Activated T-cell treated with anti-CD3 and anti-CD28 coated beads, Interleukin-2, amount 50 U/mL, for 4 hours (primary cell): ENCODE measurements at regions not wholly inside any gene's neighbourhood (a gene's known extent, or its start where the extent isn't known, plus 50 kb on each side); places are given as distances from the start of the nearest gene placed in this dataset.
"Not testable (repeated sequence)": the region's sequence is repeated elsewhere in the genome, so short reads cannot be mapped to it uniquely, and the experiment has no call there.

Experiments
- ATAC-seq, 2 donors: fragments of 200-7000 bp; cut with Tn5 transposase; one replicate each; pipeline ENCODE4 v1.10.0; 2021
- DNase-seq: peaks from one replicate; pipeline ENCODE4 v3.0.0-alpha.2; 2020
- H3K27me3 Mint-ChIP-seq: one replicate; pipeline ENCODE4 v1.8.0; 2021; ENCODE audit warnings: low read depth, mixed read lengths
- H3K36me3 Mint-ChIP-seq: one replicate; pipeline ENCODE4 v1.8.0; 2022; ENCODE audit warnings: mixed read lengths; ENCODE audit not compliant: insufficient read depth
- H3K4me1 Mint-ChIP-seq: one replicate; pipeline ENCODE4 v1.8.0; 2021; ENCODE audit warnings: low read depth, mixed read lengths
- H3K4me3 Mint-ChIP-seq: one replicate; pipeline ENCODE4 v1.8.0; 2021; ENCODE audit warnings: mild to moderate bottlenecking, moderate library complexity, mixed read lengths
- H3K9me3 Mint-ChIP-seq: one replicate; pipeline ENCODE4 v1.8.0; 2021; ENCODE audit warnings: mixed read lengths

DNA sequence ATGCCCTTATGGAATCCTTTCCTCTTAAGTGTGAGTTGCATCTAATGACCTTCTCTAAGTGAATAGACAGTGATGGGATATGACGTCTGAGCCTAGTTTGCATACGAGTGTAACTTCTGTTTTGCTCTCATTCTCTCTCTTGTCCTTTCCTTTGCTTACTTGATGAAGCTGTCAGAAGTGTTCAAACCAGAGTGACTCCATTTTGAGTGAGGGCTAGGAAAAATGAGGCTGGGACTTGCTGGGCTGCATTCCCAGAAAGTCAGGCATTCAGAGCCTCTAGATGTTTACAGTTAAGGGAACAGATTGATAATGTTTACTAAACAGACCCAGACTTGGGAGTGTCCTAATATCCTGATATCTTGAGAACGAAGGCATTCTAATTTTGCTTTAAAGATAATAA lies 311.2 kb upstream of the SOX4 start:
- H3K4me1 Mint-ChIP-seq, H3K36me3 Mint-ChIP-seq, H3K4me3 Mint-ChIP-seq, H3K27me3 Mint-ChIP-seq, ATAC-seq, H3K9me3 Mint-ChIP-seq, DNase-seq: not testable (repeated sequence)

DNA sequence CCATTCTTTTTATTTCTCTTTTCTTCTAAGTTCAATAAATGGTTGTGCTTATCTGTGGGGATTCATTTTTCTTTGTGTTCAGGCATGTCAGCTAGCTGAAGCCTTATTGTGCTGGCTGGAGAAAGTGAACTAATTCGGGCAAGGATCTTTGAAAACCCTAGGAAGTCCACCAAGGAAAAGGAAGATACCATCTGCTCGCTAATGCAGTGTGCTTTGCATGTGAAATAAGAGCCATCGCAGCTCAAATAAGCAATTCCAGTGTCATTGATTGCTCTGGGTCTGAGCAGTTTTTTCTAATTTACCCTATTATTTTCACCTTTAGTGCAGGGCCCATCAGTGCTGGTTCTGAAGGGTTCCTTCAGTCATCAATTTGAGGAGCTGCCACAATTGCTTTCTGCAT lies 309.4 kb upstream of the SOX4 start:
- H3K9me3 Mint-ChIP-seq = no peaks in the 10 kb centered on the region
- no peaks in the 10 kb centered on the region for H3K36me3 Mint-ChIP-seq
- no peaks in the 10 kb centered on the region for H3K4me1 Mint-ChIP-seq
- H3K27me3 Mint-ChIP-seq = peaks cover 6% of the 10 kb centered on the region
- no peak overlapping the region for H3K4me3 Mint-ChIP-seq
- DNase-seq (no peak), ATAC-seq (no peak)

DNA sequence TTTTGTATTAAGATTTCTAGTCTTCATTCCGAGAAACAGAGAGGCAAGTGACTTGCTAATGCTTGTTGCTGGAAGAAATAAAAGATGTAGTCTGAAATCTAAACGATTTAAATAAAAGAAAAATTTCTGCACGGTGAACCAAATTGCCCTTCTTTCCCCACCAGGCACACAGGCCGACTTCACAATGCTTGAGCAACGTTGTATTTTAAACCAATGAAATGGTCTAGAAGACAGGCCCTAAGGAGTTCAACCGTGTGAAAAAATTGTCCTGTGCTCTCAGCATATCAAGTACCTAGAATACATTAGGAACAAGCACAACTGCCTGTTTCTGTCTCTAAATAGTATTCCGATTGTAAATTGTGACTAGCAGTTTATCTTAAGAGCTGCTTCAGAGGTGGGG lies 308.8 kb upstream of the SOX4 start:
- ATAC-seq (no peak), DNase-seq (no peak)
- no peak overlapping the region for H3K4me3 Mint-ChIP-seq
- no peaks in the 10 kb centered on the region for H3K9me3 Mint-ChIP-seq
- H3K36me3 Mint-ChIP-seq = no peaks in the 10 kb centered on the region
- H3K27me3 Mint-ChIP-seq = peaks cover 6% of the 10 kb centered on the region
- no peaks in the 10 kb centered on the region for H3K4me1 Mint-ChIP-seq

DNA sequence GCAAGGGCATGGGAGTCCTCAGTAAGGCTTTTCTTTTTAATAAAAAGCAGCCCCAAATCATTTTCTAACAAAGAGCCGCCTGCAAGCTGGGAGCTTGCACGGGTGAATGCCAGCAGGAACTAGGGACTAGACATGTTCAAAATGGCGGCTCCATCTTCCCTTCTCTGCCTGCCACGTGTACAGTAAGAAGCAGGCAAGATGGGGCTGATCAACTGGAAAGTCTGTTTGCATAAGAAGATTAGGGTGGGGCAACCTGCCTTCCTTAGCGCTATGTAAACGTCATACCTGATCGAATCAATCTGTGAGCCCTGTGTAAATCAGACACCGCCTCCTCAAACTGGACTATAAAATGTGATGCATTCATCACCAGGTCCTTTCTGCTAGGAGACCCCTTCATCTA lies 299.4 kb upstream of the SOX4 start:
- no peak for DNase-seq
- Mint-ChIP-seq H3K9me3 (no peaks in the 10 kb centered on the region), H3K4me3 (no peak overlapping the region), H3K4me1 (no peaks in the 10 kb centered on the region), H3K27me3 (peaks cover 17% of the 10 kb centered on the region), H3K36me3 (no peaks in the 10 kb centered on the region)
- no peak for ATAC-seq

DNA sequence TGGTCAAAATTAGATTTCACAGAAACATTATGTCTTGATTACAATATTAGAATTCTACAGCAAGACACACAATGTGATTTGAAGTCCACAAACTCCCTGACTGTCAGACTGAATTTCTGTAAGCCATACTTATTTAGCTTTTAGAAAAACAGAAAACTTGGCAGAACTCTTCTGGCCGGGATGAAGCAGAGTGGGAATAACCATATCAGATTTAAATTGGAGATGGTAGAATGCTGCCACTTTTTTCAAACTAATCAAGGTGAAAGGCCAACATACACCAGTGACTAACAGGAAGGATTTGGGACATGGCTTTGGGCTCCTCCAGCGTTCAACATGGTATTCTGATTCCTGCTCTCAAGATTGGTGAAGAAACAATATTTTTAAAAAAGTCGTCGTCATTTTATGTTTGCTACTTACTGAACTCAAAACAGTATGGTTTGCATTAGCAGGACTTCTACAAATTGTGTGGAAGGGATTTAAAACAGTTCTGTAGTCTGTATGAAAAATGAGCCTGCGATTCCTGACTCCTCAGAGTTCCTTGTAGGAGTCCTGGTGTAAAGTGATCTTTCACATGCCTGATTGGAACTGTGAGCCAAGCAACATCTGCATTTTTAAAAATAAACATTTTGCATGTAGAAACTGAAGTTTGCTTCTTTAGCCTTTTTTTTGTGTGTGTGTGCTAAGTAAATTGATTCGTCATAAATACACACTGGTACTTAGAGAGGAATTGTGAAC lies 297.9 kb upstream of the SOX4 start:
- Mint-ChIP-seq H3K4me3 (no peak overlapping the region), H3K36me3 (no peaks in the 10 kb centered on the region), H3K27me3 (peaks cover 17% of the 10 kb centered on the region), H3K4me1 (no peaks in the 10 kb centered on the region), H3K9me3 (peaks cover 2% of the 10 kb centered on the region)
- DNase-seq = no peak
- no peak for ATAC-seq

DNA sequence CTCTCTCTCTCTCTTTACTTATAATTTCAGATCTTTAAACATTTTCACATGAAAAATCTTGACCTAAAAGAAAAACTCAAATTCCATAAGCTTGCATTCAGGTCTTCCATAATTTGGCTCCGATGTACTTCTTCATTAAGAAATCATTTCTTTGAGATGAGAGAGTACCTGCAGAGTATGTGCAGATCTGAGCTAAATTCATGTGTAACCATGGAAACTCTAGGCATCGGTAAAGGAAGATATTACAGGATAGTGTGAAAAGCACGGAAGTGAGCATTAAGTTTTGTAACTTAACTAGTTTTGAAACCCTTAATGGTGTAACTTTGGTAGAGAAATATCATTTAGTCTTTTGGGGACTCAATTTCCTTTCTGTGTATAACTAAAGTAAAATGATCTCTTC lies 295.9 kb upstream of the SOX4 start:
- peaks cover 2% of the 10 kb centered on the region for H3K9me3 Mint-ChIP-seq
- no peak for ATAC-seq
- peaks cover 17% of the 10 kb centered on the region for H3K27me3 Mint-ChIP-seq
- no peak for DNase-seq
- no peaks in the 10 kb centered on the region for H3K4me1 Mint-ChIP-seq
- H3K4me3 Mint-ChIP-seq = no peak overlapping the region
- no peaks in the 10 kb centered on the region for H3K36me3 Mint-ChIP-seq

DNA sequence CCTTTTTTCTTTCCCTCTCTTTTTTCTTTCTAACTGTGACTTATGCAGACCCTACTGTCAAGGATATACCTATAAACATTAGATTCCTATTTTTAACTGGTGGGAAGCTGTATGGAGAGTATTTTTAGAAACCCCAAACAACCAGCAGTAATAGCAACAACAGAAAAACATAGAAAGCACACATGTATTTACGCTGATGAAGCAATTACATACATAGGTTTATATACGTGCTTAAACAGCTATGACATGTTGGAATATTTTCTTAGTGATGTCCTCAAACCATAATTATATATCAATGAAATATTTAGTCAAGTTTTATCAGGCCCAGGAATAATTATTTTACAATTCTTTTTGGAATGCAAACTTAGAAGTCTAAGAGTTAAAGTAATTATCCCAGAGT lies 294.3 kb upstream of the SOX4 start:
- H3K4me1 Mint-ChIP-seq = no peaks in the 10 kb centered on the region
- peaks cover 17% of the 10 kb centered on the region for H3K27me3 Mint-ChIP-seq
- no peak for ATAC-seq
- no peak overlapping the region for H3K4me3 Mint-ChIP-seq
- DNase-seq = no peak
- H3K9me3 Mint-ChIP-seq = peaks cover 2% of the 10 kb centered on the region
- no peaks in the 10 kb centered on the region for H3K36me3 Mint-ChIP-seq

DNA sequence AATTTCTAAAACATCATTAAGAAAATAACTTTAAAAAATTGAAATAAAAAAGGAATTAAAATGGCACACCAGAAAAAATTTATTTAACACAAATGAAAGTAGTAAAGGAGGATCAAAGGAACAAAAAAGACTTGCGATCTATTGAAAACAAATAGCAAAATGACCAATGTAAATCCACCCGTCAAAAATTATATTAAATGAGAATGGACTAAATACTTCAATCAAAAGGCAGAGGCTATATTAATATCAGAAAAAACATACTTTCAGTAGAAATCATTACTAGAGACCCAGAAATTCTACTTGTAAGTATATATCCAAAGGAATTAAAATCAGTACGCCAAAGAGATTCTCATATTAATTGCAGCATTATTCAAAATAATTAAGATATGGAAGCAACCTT lies 293.1 kb upstream of the SOX4 start:
- DNase-seq (no peak), ATAC-seq (no peak)
- Mint-ChIP-seq H3K27me3 (peaks cover 14% of the 10 kb centered on the region), H3K9me3 (peaks cover 2% of the 10 kb centered on the region), H3K36me3 (no peaks in the 10 kb centered on the region), H3K4me1 (no peaks in the 10 kb centered on the region), H3K4me3 (no peak overlapping the region)

DNA sequence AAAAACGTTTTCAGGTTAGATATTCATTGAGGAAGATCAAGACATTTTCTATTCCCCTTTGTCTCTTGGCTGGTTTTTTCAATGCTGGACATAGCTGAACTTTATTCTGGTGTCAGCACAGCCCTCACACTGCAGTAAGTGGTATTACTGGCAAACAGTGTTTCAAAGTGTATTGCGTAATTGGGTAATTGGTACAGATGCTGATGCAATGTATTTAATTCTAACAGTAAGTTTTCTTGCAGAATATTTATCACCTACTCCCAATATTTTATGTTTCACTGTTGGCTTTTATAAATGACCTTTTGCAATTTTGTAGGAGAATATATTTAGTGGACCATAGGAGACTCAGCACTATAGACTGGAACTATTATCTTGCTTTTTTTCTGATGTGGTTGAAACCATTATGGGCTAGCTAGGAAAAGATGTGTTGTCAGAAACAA lies 287.6 kb upstream of the SOX4 start:
- peaks cover 5% of the 10 kb centered on the region for H3K27me3 Mint-ChIP-seq
- ATAC-seq (no peak), DNase-seq (no peak)
- no peaks in the 10 kb centered on the region for H3K9me3 Mint-ChIP-seq
- no peak overlapping the region for H3K4me3 Mint-ChIP-seq
- no peaks in the 10 kb centered on the region for H3K36me3 Mint-ChIP-seq
- H3K4me1 Mint-ChIP-seq = no peaks in the 10 kb centered on the region

DNA sequence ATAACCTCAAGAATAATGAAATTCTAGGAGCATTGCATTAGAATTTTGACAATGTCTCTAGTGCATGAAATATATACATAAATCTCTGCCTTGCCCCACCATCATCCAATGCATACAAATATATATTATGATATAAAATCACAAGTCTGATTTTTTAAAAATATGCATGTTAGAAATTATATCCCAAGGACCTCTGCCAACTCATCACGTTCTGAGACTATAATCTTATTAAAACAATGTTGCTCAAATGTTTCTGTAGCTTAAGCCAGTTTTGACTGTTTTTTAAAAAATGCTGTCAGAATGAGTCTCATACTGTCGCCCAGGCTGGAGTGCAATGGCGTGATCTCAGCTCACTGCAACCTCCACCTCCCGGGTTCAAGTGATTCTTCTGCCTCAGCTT lies 287.0 kb upstream of the SOX4 start:
- ATAC-seq (no peak), DNase-seq (no peak)
- no peaks in the 10 kb centered on the region for H3K4me1 Mint-ChIP-seq
- no peaks in the 10 kb centered on the region for H3K9me3 Mint-ChIP-seq
- peaks cover 8% of the 10 kb centered on the region for H3K27me3 Mint-ChIP-seq
- H3K4me3 Mint-ChIP-seq = no peak overlapping the region
- H3K36me3 Mint-ChIP-seq = no peaks in the 10 kb centered on the region

DNA sequence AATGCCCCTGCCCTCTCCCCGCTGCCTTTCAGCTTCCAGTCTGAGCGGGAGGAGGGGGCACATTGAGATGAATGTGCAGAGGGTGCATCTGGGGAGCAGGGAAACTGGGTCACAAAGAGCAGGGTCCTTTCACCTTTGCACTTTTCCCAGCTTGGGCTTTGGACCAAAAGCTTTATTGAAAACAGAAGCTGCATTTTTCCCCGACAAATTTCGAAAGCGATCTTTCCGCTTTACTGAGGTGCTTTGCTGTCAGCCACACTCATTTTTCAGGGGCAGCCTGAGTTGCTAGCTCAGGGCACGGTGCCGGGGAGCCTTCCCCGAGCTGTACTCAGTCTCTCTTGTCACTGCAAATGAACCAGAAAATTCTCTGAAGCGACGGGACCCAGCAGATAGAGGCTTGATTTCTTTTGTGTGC lies 283.7 kb upstream of the SOX4 start:
- no peak overlapping the region for H3K4me3 Mint-ChIP-seq
- H3K36me3 Mint-ChIP-seq = no peaks in the 10 kb centered on the region
- H3K27me3 Mint-ChIP-seq = peaks cover 13% of the 10 kb centered on the region
- no peak for ATAC-seq
- H3K9me3 Mint-ChIP-seq = no peaks in the 10 kb centered on the region
- H3K4me1 Mint-ChIP-seq = no peaks in the 10 kb centered on the region
- DNase-seq = no peak

DNA sequence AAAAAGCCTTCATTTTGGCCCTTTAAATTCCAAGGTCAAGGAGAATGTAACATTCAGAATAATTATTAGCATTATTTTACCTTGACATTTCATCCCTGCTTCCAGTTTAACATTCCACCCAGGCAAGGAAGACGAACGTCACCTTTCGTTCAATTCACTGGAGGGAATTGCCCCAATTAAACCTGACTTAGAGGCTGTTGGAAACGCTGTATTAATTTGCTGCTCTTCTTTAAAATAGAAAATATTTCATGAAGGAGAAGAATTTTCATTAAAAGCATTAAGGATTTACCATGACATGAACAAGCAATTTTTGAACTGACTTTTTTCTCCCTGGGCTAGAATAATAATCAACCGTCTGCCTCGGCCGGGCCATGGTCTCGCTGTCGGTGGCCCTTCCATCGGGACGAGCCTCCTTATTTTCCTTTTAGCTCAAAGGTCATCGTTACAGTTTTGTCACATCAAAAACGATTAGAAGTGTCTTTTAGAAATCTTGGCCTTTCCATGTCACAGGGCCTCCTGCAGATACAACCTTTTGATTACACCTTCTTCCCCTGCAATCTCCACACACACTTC lies 282.9 kb upstream of the SOX4 start:
- H3K4me1 Mint-ChIP-seq = no peaks in the 10 kb centered on the region
- no peaks in the 10 kb centered on the region for H3K9me3 Mint-ChIP-seq
- DNase-seq (no peak), ATAC-seq (no peak)
- H3K27me3 Mint-ChIP-seq = peaks cover 13% of the 10 kb centered on the region
- H3K4me3 Mint-ChIP-seq = no peak overlapping the region
- H3K36me3 Mint-ChIP-seq = no peaks in the 10 kb centered on the region

DNA sequence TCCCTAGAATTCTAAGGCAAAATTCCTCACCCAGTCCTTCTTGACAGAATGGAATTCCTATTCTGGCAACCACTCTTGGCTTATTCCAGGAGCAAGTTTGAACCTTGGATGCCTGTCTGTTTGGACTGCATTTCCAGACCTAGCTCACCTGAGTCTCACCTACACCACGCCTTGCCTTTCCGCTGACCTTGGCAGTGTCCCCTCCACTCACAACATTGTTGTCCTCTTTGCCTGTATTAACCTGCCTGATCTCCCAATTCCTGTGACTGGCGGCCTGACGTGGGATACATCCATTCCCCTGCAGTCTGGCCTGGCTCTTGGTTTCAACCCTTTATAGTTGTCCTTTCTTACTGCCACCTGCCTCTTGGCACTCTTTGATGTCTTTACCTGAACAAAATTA lies 281.4 kb upstream of the SOX4 start:
- no peaks in the 10 kb centered on the region for H3K4me1 Mint-ChIP-seq
- H3K4me3 Mint-ChIP-seq = no peak overlapping the region
- no peak for ATAC-seq
- peaks cover 13% of the 10 kb centered on the region for H3K27me3 Mint-ChIP-seq
- no peaks in the 10 kb centered on the region for H3K36me3 Mint-ChIP-seq
- H3K9me3 Mint-ChIP-seq = no peaks in the 10 kb centered on the region
- no peak for DNase-seq

DNA sequence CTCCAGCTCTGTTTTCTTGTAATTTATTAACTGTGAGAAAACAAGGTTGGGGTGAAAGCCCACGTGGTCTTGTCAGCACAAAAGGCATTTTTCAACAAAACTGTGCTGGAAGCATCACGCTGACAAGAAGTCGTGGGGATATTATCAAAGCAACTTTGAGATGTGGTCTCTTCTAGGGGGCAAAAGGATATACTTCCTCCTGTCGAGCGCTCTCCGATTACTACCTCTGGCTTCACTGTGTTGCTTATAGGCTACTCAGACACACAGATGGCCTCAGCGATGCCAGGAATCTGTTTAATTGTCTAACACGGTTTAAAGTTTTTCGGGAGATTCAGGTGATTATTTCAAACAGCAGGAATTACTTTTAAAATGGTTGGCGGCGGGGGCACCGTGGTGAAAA lies 275.9 kb upstream of the SOX4 start:
- DNase-seq = no peak
- no peak overlapping the region for H3K4me3 Mint-ChIP-seq
- H3K27me3 Mint-ChIP-seq = peaks cover 5% of the 10 kb centered on the region
- no peak for ATAC-seq
- peaks cover 7% of the 10 kb centered on the region for H3K9me3 Mint-ChIP-seq
- H3K36me3 Mint-ChIP-seq = no peaks in the 10 kb centered on the region
- no peaks in the 10 kb centered on the region for H3K4me1 Mint-ChIP-seq

DNA sequence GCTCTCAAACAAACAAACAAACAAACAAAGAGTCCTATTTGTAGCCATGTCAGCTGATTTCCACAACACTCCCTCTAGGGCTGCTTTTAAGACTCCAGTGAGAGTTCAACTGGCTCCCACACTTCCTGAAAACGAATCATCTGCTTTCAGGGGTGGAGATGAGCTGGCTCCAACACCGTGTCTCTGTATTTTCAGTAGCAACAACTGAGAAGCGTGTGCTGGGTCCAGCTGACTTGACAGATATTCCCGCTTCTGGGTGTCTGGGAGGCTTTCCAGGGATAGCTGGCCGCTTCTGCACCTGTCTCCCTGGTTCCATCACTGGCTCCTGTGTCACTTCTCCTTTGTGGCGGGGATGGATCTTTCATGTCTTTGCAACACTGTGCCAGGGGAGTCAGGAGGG lies 272.5 kb upstream of the SOX4 start:
- Mint-ChIP-seq H3K4me1 (no peaks in the 10 kb centered on the region), H3K27me3 (no peaks in the 10 kb centered on the region), H3K36me3 (no peaks in the 10 kb centered on the region), H3K4me3 (no peak overlapping the region), H3K9me3 (peaks cover 7% of the 10 kb centered on the region)
- DNase-seq (no peak), ATAC-seq (no peak)
